A673 (cell line): ENCODE measurements at regions not wholly inside any gene's neighbourhood (a gene's known extent, or its start where the extent isn't known, plus 50 kb on each side); places are given as distances from the start of the nearest gene placed in this dataset.

ENCODE experiments used
- BruUV-seq: library from RNA; stranded (reverse); fragments of 400-500 nt; replicated peaks from 2 replicates; lab custom pipeline; 2021; lab: Mats Ljungman, UMichigan
- CTCF ChIA-PET: fragments of 300-600 bp; sonication (Branson Sonifier 250); formaldehyde crosslinking; loops from one replicate; lab custom pipeline; 2022; ENCODE audit warnings: antibody characterized with exemption; lab: Charles Lee
- POLR2A ChIA-PET: fragments of 300-600 bp; sonication (Branson Sonifier 250); formaldehyde crosslinking; loops from one replicate; lab custom pipeline; 2022; ENCODE audit warnings: antibody characterized with exemption; ENCODE audit not compliant: low non-redundant PET; lab: Charles Lee
- DNase-seq: peaks from one replicate; pipeline ENCODE4 v3.0.0-alpha.2; 2015; ENCODE audit warnings: low spot score
- H3K27ac ChIP-seq: fragments of 200-600 bp; sonication (generic); 2 replicates; pipeline ENCODE4 v1.5.1; 2016; ENCODE audit warnings: mixed run types, low read depth, mild to moderate bottlenecking, mixed read lengths, antibody characterized with exemption, low read length; ENCODE audit not compliant: poor library complexity, severe bottlenecking
- H3K27me3 ChIP-seq: fragments of 200-600 bp; sonication (generic); replicated peaks from 2 replicates; pipeline ENCODE4 v1.6.1; 2017; ENCODE audit warnings: mixed run types, low read depth, mild to moderate bottlenecking, mixed read lengths, antibody characterized with exemption, low read length; ENCODE audit not compliant: insufficient read depth, poor library complexity
- H3K36me3 ChIP-seq: fragments of 200-600 bp; sonication (generic); 2 replicates; pipeline ENCODE4 v1.6.1; 2016; ENCODE audit warnings: mixed run types, mild to moderate bottlenecking, mixed read lengths, antibody characterized with exemption, low read length; ENCODE audit not compliant: insufficient read depth, poor library complexity, severe bottlenecking
- H3K4me1 ChIP-seq: fragments of 200-600 bp; sonication (generic); 2 replicates; pipeline ENCODE4 v1.6.1; 2017; ENCODE audit warnings: mixed run types, mild to moderate bottlenecking, mixed read lengths, antibody characterized with exemption, low read length; ENCODE audit not compliant: insufficient read depth, poor library complexity, severe bottlenecking
- H3K4me3 ChIP-seq: fragments of 200-600 bp; sonication (generic); 2 replicates; pipeline ENCODE4 v1.5.1; 2016; ENCODE audit warnings: low read depth, mixed run types, mild to moderate bottlenecking, mixed read lengths, low read length; ENCODE audit not compliant: poor library complexity, severe bottlenecking
- H3K9me3 ChIP-seq: fragments of 200-600 bp; sonication (generic); 2 replicates; pipeline ENCODE4 v1.6.1; 2016; ENCODE audit warnings: mixed run types, low read depth, mild to moderate bottlenecking, mixed read lengths, antibody characterized with exemption, low read length; ENCODE audit not compliant: poor library complexity, severe bottlenecking
- EZH2 ChIP-seq: fragments of 200-600 bp; sonication (generic); IDR thresholded peaks from 2 replicates; pipeline ENCODE4 v1.6.1; 2017; ENCODE audit warnings: borderline replicate concordance, low read depth, mild to moderate bottlenecking, mixed read lengths, antibody characterized with exemption, low read length; ENCODE audit not compliant: poor library complexity, severe bottlenecking
- intact Hi-C: fragments of 100-400 bp; cut with micrococcal nuclease; formaldehyde crosslinking; loops from one replicate; pipeline ENCODE4 v1.10.0; 2022; ENCODE audit not compliant: unreplicated experiment
- TF ChIP-seq, protein P1 (sequence below): fragments of 300-800, 200-600 bp; sonication (generic); conservative IDR thresholded peaks from 2 replicates; pipeline ENCODE4 v1.5.1; 2017; ENCODE audit warnings: low read depth, mild to moderate bottlenecking, antibody characterized with exemption, low read length, moderate library complexity, mixed read lengths

DNA sequence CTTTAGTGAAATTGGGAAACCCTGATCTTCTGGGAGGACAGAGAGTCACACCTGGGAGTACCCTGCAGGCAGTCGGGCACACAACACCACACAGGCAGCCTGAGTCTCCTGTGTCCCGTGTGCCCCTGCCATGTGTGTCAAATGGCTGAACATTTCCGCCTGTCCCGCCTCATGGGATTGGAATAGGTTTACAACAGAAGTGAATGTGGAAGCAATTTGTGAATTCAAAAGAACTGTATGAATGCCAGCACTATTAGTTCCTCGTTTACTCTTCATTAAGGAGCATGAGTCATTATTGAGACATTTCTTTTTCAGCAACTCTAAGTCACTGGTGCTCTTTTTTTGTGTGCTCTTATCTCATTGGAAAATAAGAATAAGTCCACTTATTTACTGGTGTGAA, 226.5 kb downstream of the PMP22 start:
- Histone ChIP-seq H3K4me1 (no peaks in the 10 kb centered on the region), H3K27ac (no peak overlapping the region), H3K9me3 (peaks cover 11% of the 10 kb centered on the region), H3K36me3 (no peaks in the 10 kb centered on the region), H3K27me3 (no peaks in the 10 kb centered on the region), H3K4me3 (no peak overlapping the region)
- ChIA-PET CTCF (no interaction called here), POLR2A (no interaction called here)
- BruUV-seq: no TSS peak
- DNase-seq: peak; percentile 5
- TF ChIP-seq EZH2: no peak
- TF ChIP-seq, protein P1, sequence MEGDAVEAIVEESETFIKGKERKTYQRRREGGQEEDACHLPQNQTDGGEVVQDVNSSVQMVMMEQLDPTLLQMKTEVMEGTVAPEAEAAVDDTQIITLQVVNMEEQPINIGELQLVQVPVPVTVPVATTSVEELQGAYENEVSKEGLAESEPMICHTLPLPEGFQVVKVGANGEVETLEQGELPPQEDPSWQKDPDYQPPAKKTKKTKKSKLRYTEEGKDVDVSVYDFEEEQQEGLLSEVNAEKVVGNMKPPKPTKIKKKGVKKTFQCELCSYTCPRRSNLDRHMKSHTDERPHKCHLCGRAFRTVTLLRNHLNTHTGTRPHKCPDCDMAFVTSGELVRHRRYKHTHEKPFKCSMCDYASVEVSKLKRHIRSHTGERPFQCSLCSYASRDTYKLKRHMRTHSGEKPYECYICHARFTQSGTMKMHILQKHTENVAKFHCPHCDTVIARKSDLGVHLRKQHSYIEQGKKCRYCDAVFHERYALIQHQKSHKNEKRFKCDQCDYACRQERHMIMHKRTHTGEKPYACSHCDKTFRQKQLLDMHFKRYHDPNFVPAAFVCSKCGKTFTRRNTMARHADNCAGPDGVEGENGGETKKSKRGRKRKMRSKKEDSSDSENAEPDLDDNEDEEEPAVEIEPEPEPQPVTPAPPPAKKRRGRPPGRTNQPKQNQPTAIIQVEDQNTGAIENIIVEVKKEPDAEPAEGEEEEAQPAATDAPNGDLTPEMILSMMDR: no peak
- intact Hi-C loops: no loop called here

DNA sequence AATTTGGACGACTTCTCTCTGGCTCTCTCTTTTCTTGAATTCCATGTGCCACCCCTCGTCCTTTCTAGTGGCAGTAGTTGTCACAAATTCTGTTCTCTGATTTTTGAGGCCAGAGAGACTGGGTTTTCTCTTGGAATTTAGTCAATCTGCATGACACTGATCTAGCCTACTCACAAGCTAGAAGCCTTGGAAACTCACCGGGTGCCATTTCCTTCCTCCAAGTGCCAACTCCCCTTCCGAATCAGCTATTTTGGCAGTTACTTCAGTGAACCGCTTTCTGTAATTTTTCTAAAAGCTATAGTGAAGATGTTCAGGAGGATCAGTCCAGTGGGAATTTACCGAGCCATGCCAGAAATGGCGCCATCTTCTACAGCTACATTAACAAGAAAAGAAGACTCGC, 228.9 kb downstream of the PMP22 start:
- no peaks in the 10 kb centered on the region for H3K4me1 ChIP-seq
- ChIA-PET CTCF (no interaction called here), POLR2A (no interaction called here)
- no peaks in the 10 kb centered on the region for H3K36me3 ChIP-seq
- no peak for DNase-seq
- peaks cover 11% of the 10 kb centered on the region for H3K9me3 ChIP-seq
- no peak overlapping the region for H3K4me3 ChIP-seq
- intact Hi-C loops: no loop called here
- H3K27me3 ChIP-seq: no peaks in the 10 kb centered on the region
- H3K27ac ChIP-seq: no peak overlapping the region
- BruUV-seq: no TSS peak
- no peak for TF ChIP-seq EZH2
- TF ChIP-seq, protein P1: no peak

DNA sequence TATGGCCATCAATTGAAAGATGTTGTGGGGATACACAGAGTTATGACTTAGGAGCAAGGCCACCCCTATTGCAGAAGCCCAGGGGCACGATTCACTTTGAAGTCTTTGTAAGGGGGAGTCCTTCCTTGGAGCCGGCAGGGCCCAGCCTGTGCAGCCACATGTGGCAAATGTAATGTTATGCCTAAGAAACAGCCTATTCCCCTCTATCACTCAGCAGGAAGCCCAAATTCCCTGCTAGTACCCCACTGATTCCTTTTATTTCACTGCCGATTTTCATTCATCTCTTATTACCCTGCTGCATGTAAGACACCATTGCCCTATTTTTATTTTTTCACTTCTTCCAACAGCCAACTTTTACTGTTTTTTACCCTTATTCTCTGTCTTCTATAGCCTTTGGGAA, 233.2 kb downstream of the PMP22 start:
- Histone ChIP-seq H3K4me3 (no peak overlapping the region), H3K27ac (no peak overlapping the region), H3K27me3 (no peaks in the 10 kb centered on the region), H3K36me3 (no peaks in the 10 kb centered on the region), H3K4me1 (no peaks in the 10 kb centered on the region), H3K9me3 (peaks cover 11% of the 10 kb centered on the region)
- ChIA-PET CTCF (no interaction called here), POLR2A (no interaction called here)
- TF ChIP-seq, protein P1: no peak
- TF ChIP-seq EZH2: no peak
- intact Hi-C loops: no loop called here
- BruUV-seq: no TSS peak
- no peak for DNase-seq
